PC-3 (cell line): ENCODE measurements at regions not wholly inside any gene's neighbourhood (a gene's known extent, or its start where the extent isn't known, plus 50 kb on each side); places are given as distances from the start of the nearest gene placed in this dataset.

Source experiments
- ATAC-seq: fragments of 200-7000 bp; cut with Tn5 transposase; 2 replicates; pipeline ENCODE4 v1.9.1; 2020; ENCODE audit warnings: mild to moderate bottlenecking, moderate library complexity
- BruUV-seq: library from RNA; stranded (reverse); fragments of 400-500 nt; replicated peaks from 2 replicates; lab custom pipeline; 2021; lab: Mats Ljungman, UMichigan
- CTCF ChIA-PET: fragments of 300-600 bp; sonication (Branson Sonifier 250); formaldehyde crosslinking; loops from one replicate; lab custom pipeline; 2022; ENCODE audit warnings: antibody characterized with exemption; lab: Charles Lee
- POLR2A ChIA-PET: fragments of 300-600 bp; sonication (Branson Sonifier 250); formaldehyde crosslinking; loops from one replicate; lab custom pipeline; 2022; ENCODE audit warnings: antibody characterized with exemption; ENCODE audit not compliant: unreplicated experiment; lab: Charles Lee
- DNase-seq: peaks from one replicate; pipeline ENCODE4 v3.0.0-alpha.2; 2015
- H2AFZ ChIP-seq: fragments of 300-600 bp; sonication (generic); 2 replicates; pipeline ENCODE4 v1.6.0; 2016; ENCODE audit warnings: antibody characterized with exemption, low read length
- H3F3A ChIP-seq: fragments of 300-600 bp; sonication (generic); one replicate; pipeline ENCODE4 v1.6.0; 2017; ENCODE audit warnings: antibody characterized with exemption, low read length, control low read depth, mild to moderate bottlenecking; ENCODE audit not compliant: unreplicated experiment
- H3K27ac ChIP-seq: fragments of 300-600 bp; sonication (generic); 2 replicates; pipeline ENCODE4 v1.5.1; 2016; ENCODE audit warnings: mild to moderate bottlenecking, low read length
- H3K27me3 ChIP-seq: fragments of 300-600 bp; sonication (generic); 2 replicates; pipeline ENCODE4 v1.6.1; 2016; ENCODE audit warnings: low read length, mixed read lengths
- H3K36me3 ChIP-seq: fragments of 300-600 bp; sonication (generic); 2 replicates; pipeline ENCODE4 v1.6.1; 2016; ENCODE audit warnings: low read depth, mixed run types, low read length, mixed read lengths
- H3K4me1 ChIP-seq: fragments of 300-600 bp; sonication (generic); 2 replicates; pipeline ENCODE4 v1.5.1; 2016; ENCODE audit warnings: low read length; ENCODE audit not compliant: insufficient read depth
- H3K4me2 ChIP-seq: fragments of 300-600 bp; sonication (generic); 2 replicates; pipeline ENCODE4 v1.6.0; 2016; ENCODE audit warnings: low read length
- H3K4me3 ChIP-seq: fragments of 300-600 bp; sonication (generic); 2 replicates; pipeline ENCODE4 v1.5.1; 2016; ENCODE audit warnings: mild to moderate bottlenecking, low read length, mixed read lengths
- H3K79me2 ChIP-seq: fragments of 300-600 bp; sonication (generic); 2 replicates; pipeline ENCODE4 v1.6.1; 2017; ENCODE audit warnings: low read length, mixed read lengths
- H3K9ac ChIP-seq: fragments of 300-600 bp; sonication (generic); 2 replicates; pipeline ENCODE4 v1.6.0; 2016; ENCODE audit warnings: mild to moderate bottlenecking, low read length
- H3K9me2 ChIP-seq: fragments of 300-600 bp; sonication (generic); replicated peaks from 2 replicates; pipeline ENCODE4 v1.6.1; 2016; ENCODE audit warnings: mixed run types, low read length, mixed read lengths
- H3K9me3 ChIP-seq: fragments of 300-600 bp; sonication (generic); 2 replicates; pipeline ENCODE4 v1.6.1; 2016; ENCODE audit warnings: low read length, mixed read lengths
- H4K20me1 ChIP-seq: fragments of 300-600 bp; sonication (generic); 2 replicates; pipeline ENCODE4 v1.6.1; 2016; ENCODE audit warnings: low read length, mixed read lengths
- CTCF ChIP-seq: fragments of 300-600 bp; sonication (generic); conservative IDR thresholded peaks from 2 replicates; pipeline ENCODE4 v1.5.1; 2017; ENCODE audit warnings: antibody characterized with exemption, low read depth, mild to moderate bottlenecking, low read length
- EZH2 ChIP-seq: fragments of 300-600 bp; sonication (generic); IDR thresholded peaks from one replicate; pipeline ENCODE4 v1.6.1; 2017; ENCODE audit warnings: antibody characterized with exemption, mild to moderate bottlenecking, low read length; ENCODE audit not compliant: unreplicated experiment
- EZH2phosphoT487 ChIP-seq: fragments of 300-600 bp; sonication (generic); IDR thresholded peaks from 2 replicates; pipeline ENCODE4 v1.6.1; 2018; ENCODE audit warnings: mild to moderate bottlenecking, antibody characterized with exemption, low read length, borderline replicate concordance
- intact Hi-C: fragments of 100-400 bp; cut with micrococcal nuclease; formaldehyde crosslinking; loops from 2 replicates; pipeline ENCODE4 v1.9.0; 2023

- Histone ChIP-seq H3K9me3 (no peaks in the 10 kb centered on the region), H3K79me2 (no peaks in the 10 kb centered on the region), H3K9me2 (no peaks in the 10 kb centered on the region), H3K4me1 (peaks cover 11% of the 10 kb centered on the region), H3K4me3 (no peak overlapping the region), H4K20me1 (no peaks in the 10 kb centered on the region), H2AFZ (no peak overlapping the region), H3K4me2 (no peak overlapping the region), H3K36me3 (no peaks in the 10 kb centered on the region), H3K27me3 (peaks cover 6% of the 10 kb centered on the region), H3K27ac (peak overlapping the region; percentile 17), H3K9ac (no peak overlapping the region), H3F3A (no peaks in the 10 kb centered on the region)
- peak; percentile 16 for DNase-seq
- POLR2A ChIA-PET, result no interaction called here
- intact Hi-C loops, result no loop called here
- BruUV-seq, result no TSS peak
- TF ChIP-seq EZH2 (no peak), EZH2phosphoT487 (no peak), CTCF (no peak)
- ATAC-seq, result no peak
- CTCF ChIA-PET, result no interaction called here
Observed at GRCh38 chr10:44301781-44302355, 83.0 kb downstream of the CXCL12 start.

- Histone ChIP-seq H3K79me2 (no peaks in the 10 kb centered on the region), H3K4me2 (no peak overlapping the region), H3K27ac (peak overlapping the region; percentile 24), H2AFZ (no peak overlapping the region), H3K9me2 (no peaks in the 10 kb centered on the region), H3K9ac (no peak overlapping the region), H3K36me3 (no peaks in the 10 kb centered on the region), H3K4me3 (no peak overlapping the region), H3K27me3 (peaks cover 6% of the 10 kb centered on the region), H3K4me1 (peaks cover 11% of the 10 kb centered on the region), H3K9me3 (no peaks in the 10 kb centered on the region), H4K20me1 (no peaks in the 10 kb centered on the region), H3F3A (no peaks in the 10 kb centered on the region)
- BruUV-seq, result no TSS peak
- POLR2A ChIA-PET, result no interaction called here
- intact Hi-C loops, result no loop called here
- no peak for TF ChIP-seq CTCF
- TF ChIP-seq EZH2phosphoT487, result no peak
- no peak for TF ChIP-seq EZH2
- DNase-seq, result peak; percentile 98
- ATAC-seq, result peak; percentile 50
- CTCF ChIA-PET, result interaction anchor here (0.5 kb wide), 1 partner anchor 294 kb away, joined by 3 read pairs; no protein-coding TSS in a partner anchor
Observed at GRCh38 chr10:44300666-44301649, 83.9 kb downstream of the CXCL12 start.

DNA sequence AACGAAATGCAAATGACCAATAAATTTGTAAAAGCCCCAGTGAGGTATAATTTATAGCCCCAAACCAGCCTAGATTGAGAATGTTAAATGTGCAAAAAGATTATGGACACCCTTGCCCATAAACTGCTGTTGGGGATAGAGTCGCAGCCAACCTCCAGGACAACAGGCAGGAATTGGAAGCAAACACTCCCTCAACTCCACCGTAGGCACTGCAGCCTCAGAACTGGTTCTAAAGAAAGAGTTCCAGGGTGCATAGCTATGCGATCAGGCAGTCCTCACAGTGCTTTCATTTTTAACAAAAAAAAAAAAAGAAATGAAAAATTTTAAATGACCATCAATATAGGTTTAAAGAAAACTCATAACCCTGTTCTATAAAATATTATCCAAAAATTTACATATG is 86.2 kb downstream of the CXCL12 start:
- Histone ChIP-seq H3F3A (no peaks in the 10 kb centered on the region), H3K9me2 (no peaks in the 10 kb centered on the region), H3K9me3 (no peaks in the 10 kb centered on the region), H3K9ac (no peak overlapping the region), H3K27ac (no peak overlapping the region), H3K27me3 (peaks cover 6% of the 10 kb centered on the region), H3K4me1 (peaks cover 11% of the 10 kb centered on the region), H4K20me1 (no peaks in the 10 kb centered on the region), H2AFZ (no peak overlapping the region), H3K79me2 (no peaks in the 10 kb centered on the region), H3K4me2 (no peak overlapping the region), H3K4me3 (no peak overlapping the region), H3K36me3 (no peaks in the 10 kb centered on the region)
- TF ChIP-seq EZH2 (no peak), CTCF (no peak)
- no TSS peak for BruUV-seq
- no peak for DNase-seq
- ChIA-PET CTCF (no interaction called here), POLR2A (no interaction called here)
- intact Hi-C loops, result no loop called here
- ATAC-seq, result no peak
